OCI-LY1 (cell line): ENCODE measurements at regions not wholly inside any gene's neighbourhood (a gene's known extent, or its start where the extent isn't known, plus 50 kb on each side); places are given as distances from the start of the nearest gene placed in this dataset.
"Not testable (repeated sequence)": the region's sequence is repeated elsewhere in the genome, so short reads cannot be mapped to it uniquely, and the experiment has no call there.

ENCODE experiments used
- H2AFZ ChIP-seq: fragments of 200-600 bp; sonication (generic), shearing (Covaris generic); 2 replicates; pipeline ENCODE4 v1.6.0; 2014; ENCODE audit warnings: antibody characterized with exemption, mild to moderate bottlenecking, low read length
- H3F3A ChIP-seq: fragments of 200-600 bp; sonication (generic), shearing (Covaris generic); 2 replicates; pipeline ENCODE4 v1.6.0; 2014; ENCODE audit warnings: mild to moderate bottlenecking, antibody characterized with exemption, low read length, moderate library complexity; ENCODE audit not compliant: insufficient read depth
- H3K27ac ChIP-seq: fragments of 200-600 bp; sonication (generic); 2 replicates; pipeline ENCODE4 v1.5.1; 2014; ENCODE audit warnings: low read length, mixed run types, mild to moderate bottlenecking, low read depth; ENCODE audit not compliant: poor library complexity, severe bottlenecking
- H3K27me3 ChIP-seq: fragments of 200-600 bp; sonication (generic); 2 replicates; pipeline ENCODE4 v1.6.0; 2014; ENCODE audit warnings: antibody characterized with exemption, mild to moderate bottlenecking, low read length, moderate library complexity; ENCODE audit not compliant: insufficient read depth
- H3K36me3 ChIP-seq: fragments of 200-600 bp; sonication (generic); 2 replicates; pipeline ENCODE4 v1.6.1; 2014; ENCODE audit warnings: mild to moderate bottlenecking, antibody characterized with exemption, low read length, moderate library complexity, mixed read lengths; ENCODE audit not compliant: insufficient read depth
- H3K4me1 ChIP-seq: fragments of 200-600 bp; sonication (generic); 2 replicates; pipeline ENCODE4 v1.5.1; 2014; ENCODE audit warnings: mild to moderate bottlenecking, low read length, moderate library complexity; ENCODE audit not compliant: insufficient read depth, severe bottlenecking
- H3K4me2 ChIP-seq: fragments of 200-600 bp; sonication (generic), shearing (Covaris generic); 2 replicates; pipeline ENCODE4 v1.6.1; 2014; ENCODE audit warnings: low read length
- H3K4me3 ChIP-seq: fragments of 200-600 bp; sonication (generic); 2 replicates; pipeline ENCODE4 v1.5.1; 2014; ENCODE audit warnings: low read length, low read depth, mild to moderate bottlenecking, mixed read lengths; ENCODE audit not compliant: poor library complexity, severe bottlenecking
- H3K79me2 ChIP-seq: fragments of 200-600 bp; shearing (Covaris generic); 2 replicates; pipeline ENCODE4 v1.6.1; 2016; ENCODE audit warnings: mixed run types, low read length, mixed read lengths; ENCODE audit not compliant: insufficient read depth
- H3K9ac ChIP-seq: fragments of 200-600 bp; sonication (generic), shearing (Covaris generic); 2 replicates; pipeline ENCODE4 v1.6.1; 2014; ENCODE audit warnings: mild to moderate bottlenecking, low read length, mixed read lengths
- H3K9me2 ChIP-seq: fragments of 200-600 bp; sonication (generic), shearing (Covaris generic); 2 replicates; pipeline ENCODE4 v1.6.1; 2014; ENCODE audit warnings: low read depth, mild to moderate bottlenecking, low read length, mixed read lengths
- H3K9me3 ChIP-seq: fragments of 200-600 bp; shearing (Covaris generic); 2 replicates; pipeline ENCODE4 v1.6.1; 2014; ENCODE audit warnings: low read length, mixed read lengths
- H4K20me1 ChIP-seq: fragments of 200-600 bp; sonication (generic), shearing (Covaris generic); 2 replicates; pipeline ENCODE4 v1.6.0; 2016; ENCODE audit warnings: mild to moderate bottlenecking, low read length; ENCODE audit not compliant: insufficient read depth
- CTCF ChIP-seq: fragments of 200-600 bp; sonication (generic), shearing (Covaris generic); IDR thresholded peaks from 2 replicates; pipeline ENCODE4 v1.5.1; 2017; ENCODE audit warnings: mild to moderate bottlenecking, antibody characterized with exemption, low read length, moderate library complexity, mixed read lengths
- EZH2 ChIP-seq: fragments of 200-600 bp; sonication (generic), shearing (Covaris generic); IDR thresholded peaks from 2 replicates; pipeline ENCODE4 v1.8.0; 2017; ENCODE audit warnings: borderline replicate concordance, mixed run types, mild to moderate bottlenecking, antibody characterized with exemption, low read length, moderate library complexity, mixed read lengths

- no peaks in the 10 kb centered on the region for H4K20me1 ChIP-seq
- H3K9ac ChIP-seq: no peak overlapping the region
- TF ChIP-seq EZH2 (no peak), CTCF (no peak)
- H2AFZ ChIP-seq: no peak overlapping the region
- H3K9me3 ChIP-seq: no peaks in the 10 kb centered on the region
- H3K9me2 ChIP-seq: no peaks in the 10 kb centered on the region
- H3K4me2 ChIP-seq: no peak overlapping the region
- H3K4me1 ChIP-seq: no peaks in the 10 kb centered on the region
- no peaks in the 10 kb centered on the region for H3K36me3 ChIP-seq
- 0 out of 2 replicates have a peak, but pooled peaks cover 3% of the 10 kb centered on the region for H3K27me3 ChIP-seq
- no peaks in the 10 kb centered on the region for H3K79me2 ChIP-seq
- H3F3A ChIP-seq: no peaks in the 10 kb centered on the region
- H3K4me3 ChIP-seq: no peak overlapping the region
- no peak overlapping the region for H3K27ac ChIP-seq
Observed at GRCh38 chr1:112833806-112834205, 118.7 kb upstream of the PPM1J start.

DNA sequence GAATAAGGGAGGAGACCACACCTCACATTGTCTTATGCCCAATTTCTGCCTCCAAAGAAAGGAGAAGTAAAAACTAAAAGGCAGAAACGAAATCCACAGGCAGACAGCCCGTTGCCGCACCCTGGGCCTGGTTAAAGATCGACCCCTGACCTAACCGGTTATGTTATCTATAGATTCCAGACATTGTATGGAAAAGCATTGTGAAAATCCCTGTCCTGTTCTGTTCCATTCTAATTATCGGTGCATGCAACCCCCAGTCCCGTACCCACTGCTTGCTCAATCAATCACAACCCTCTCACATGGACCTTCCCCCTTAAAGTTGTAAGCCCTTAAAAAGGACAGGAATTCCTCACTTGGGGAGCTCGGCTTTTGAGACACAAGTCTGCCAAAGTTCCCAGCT lies 117.1 kb upstream of the PPM1J start:
- not testable (repeated sequence) for H3K36me3 ChIP-seq, H3K79me2 ChIP-seq, H4K20me1 ChIP-seq, H3K27ac ChIP-seq, H3K27me3 ChIP-seq, H3K9me2 ChIP-seq, H3F3A ChIP-seq, H3K4me2 ChIP-seq, H3K9ac ChIP-seq, H3K9me3 ChIP-seq, H2AFZ ChIP-seq, H3K4me1 ChIP-seq, H3K4me3 ChIP-seq

DNA sequence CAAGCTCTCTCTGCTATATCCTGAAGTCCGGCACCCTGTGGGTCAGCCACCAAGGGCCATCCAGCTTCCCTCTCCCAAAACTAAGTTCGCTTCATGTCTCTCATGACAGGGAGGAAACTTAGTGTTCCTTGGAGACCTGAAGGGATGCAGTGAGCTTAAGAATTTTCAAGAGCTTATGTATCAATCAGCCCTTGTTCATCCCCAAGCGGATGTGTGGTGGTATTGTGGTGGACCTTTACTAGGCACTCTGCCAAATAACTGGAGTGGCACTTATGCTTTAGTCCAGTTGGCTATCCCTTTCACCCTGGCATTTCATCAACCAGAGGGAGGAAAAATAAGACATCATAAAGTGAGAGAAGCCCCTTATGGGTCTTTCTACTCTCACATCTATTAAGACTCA lies 114.6 kb upstream of the PPM1J start:
- not testable (repeated sequence) for H3K4me1 ChIP-seq, H3K9ac ChIP-seq, H3K36me3 ChIP-seq, H3K9me3 ChIP-seq, H3K9me2 ChIP-seq, H3K79me2 ChIP-seq, H3F3A ChIP-seq, H3K4me2 ChIP-seq, H3K4me3 ChIP-seq, H3K27me3 ChIP-seq, H3K27ac ChIP-seq, H4K20me1 ChIP-seq, H2AFZ ChIP-seq

DNA sequence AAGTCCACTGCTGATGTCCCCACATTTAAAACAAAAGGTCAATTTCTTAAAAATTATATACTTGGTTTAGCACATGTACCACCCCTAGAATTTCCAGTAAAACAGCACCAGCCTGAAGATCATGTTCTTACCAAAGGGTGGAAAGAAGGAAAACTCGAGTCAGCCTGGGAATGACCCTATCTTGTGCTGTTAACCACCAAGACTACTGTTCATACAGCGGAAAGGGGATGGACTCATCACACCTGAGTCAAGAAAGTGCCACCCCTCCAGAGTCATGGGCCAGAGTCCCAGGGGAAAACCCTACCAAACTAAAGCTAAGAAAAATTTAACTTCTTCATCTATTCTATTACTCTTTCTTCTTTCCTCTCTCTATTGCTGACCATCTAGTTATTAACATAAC lies 113.6 kb upstream of the PPM1J start:
- no peaks in the 10 kb centered on the region for H3K4me1 ChIP-seq
- H4K20me1 ChIP-seq: no peaks in the 10 kb centered on the region
- no peak for TF ChIP-seq EZH2
- TF ChIP-seq CTCF: no peak
- no peak overlapping the region for H2AFZ ChIP-seq
- H3K79me2 ChIP-seq: no peaks in the 10 kb centered on the region
- no peaks in the 10 kb centered on the region for H3K9me3 ChIP-seq
- H3K9ac ChIP-seq: no peak overlapping the region
- no peak overlapping the region for H3K4me2 ChIP-seq
- H3K4me3 ChIP-seq: no peak overlapping the region
- H3K27ac ChIP-seq: no peak overlapping the region
- H3K9me2 ChIP-seq: no peaks in the 10 kb centered on the region
- no peaks in the 10 kb centered on the region for H3K36me3 ChIP-seq
- no peaks in the 10 kb centered on the region for H3F3A ChIP-seq
- H3K27me3 ChIP-seq: 0 out of 2 replicates have a peak, but pooled peaks cover 3% of the 10 kb centered on the region

DNA sequence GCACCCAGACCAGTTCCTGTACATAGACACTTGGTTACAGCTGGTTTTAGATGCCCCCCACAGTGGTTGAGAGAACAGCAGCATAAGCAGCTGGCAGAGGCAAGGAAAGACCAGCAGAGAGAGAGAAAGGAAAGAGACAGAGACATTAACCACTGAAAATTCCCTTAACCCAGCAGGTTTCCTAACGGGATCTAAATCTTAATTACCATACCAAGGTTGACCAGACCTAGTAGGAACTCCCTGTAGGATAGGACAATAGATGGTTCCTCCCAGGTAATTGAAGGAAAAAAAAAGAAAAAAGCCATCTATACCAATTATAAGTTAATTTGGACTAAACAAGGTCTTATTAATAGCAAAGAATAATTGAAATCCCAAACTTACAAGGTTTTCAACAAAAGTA lies 112.3 kb upstream of the PPM1J start:
- H3K36me3 ChIP-seq, H3K9ac ChIP-seq, H3K4me3 ChIP-seq, H3F3A ChIP-seq, H3K9me3 ChIP-seq, H4K20me1 ChIP-seq, H3K79me2 ChIP-seq, H3K4me1 ChIP-seq, H2AFZ ChIP-seq, H3K9me2 ChIP-seq, H3K4me2 ChIP-seq, H3K27ac ChIP-seq, H3K27me3 ChIP-seq: not testable (repeated sequence)
